Neural crest cell (in vitro differentiated cells): ENCODE measurements at regions not wholly inside any gene's neighbourhood (a gene's known extent, or its start where the extent isn't known, plus 50 kb on each side); places are given as distances from the start of the nearest gene placed in this dataset.

Source experiments
- DNase-seq: peaks from one replicate; pipeline ENCODE4 v3.0.0; 2021; ENCODE audit warnings: low read depth, mixed read lengths, low spot score
- H3K27ac Mint-ChIP-seq: one replicate; pipeline ENCODE4 v1.8.0; 2021; ENCODE audit warnings: mild to moderate bottlenecking, mixed read lengths; ENCODE audit not compliant: unreplicated experiment
- H3K27me3 Mint-ChIP-seq: 2 replicates; pipeline ENCODE4 v1.8.0; 2021; ENCODE audit warnings: low read depth, mild to moderate bottlenecking, mixed read lengths
- H3K36me3 Mint-ChIP-seq: 2 replicates; pipeline ENCODE4 v1.8.0; 2021; ENCODE audit warnings: low read depth, mild to moderate bottlenecking, mixed read lengths
- H3K4me1 Mint-ChIP-seq: 2 replicates; pipeline ENCODE4 v1.8.0; 2021; ENCODE audit warnings: mixed read lengths
- H3K4me3 Mint-ChIP-seq: one replicate; pipeline ENCODE4 v1.8.0; 2021; ENCODE audit warnings: mild to moderate bottlenecking, mixed read lengths
- H3K9me3 Mint-ChIP-seq: 2 replicates; pipeline ENCODE4 v1.8.0; 2021; ENCODE audit warnings: mixed read lengths
- TF ChIP-seq, protein P1 (sequence below): fragments of 200-600 bp; sonication (generic); conservative IDR thresholded peaks from 2 replicates; pipeline ENCODE4 v1.5.0; 2021; ENCODE audit warnings: antibody characterized with exemption, mild to moderate bottlenecking

- DNase-seq: no peak
- Mint-ChIP-seq H3K27me3 (no peaks in the 10 kb centered on the region), H3K9me3 (no peaks in the 10 kb centered on the region), H3K4me3 (no peak overlapping the region), H3K4me1 (no peaks in the 10 kb centered on the region), H3K27ac (no peak overlapping the region), H3K36me3 (no peaks in the 10 kb centered on the region)
- TF ChIP-seq, protein P1, sequence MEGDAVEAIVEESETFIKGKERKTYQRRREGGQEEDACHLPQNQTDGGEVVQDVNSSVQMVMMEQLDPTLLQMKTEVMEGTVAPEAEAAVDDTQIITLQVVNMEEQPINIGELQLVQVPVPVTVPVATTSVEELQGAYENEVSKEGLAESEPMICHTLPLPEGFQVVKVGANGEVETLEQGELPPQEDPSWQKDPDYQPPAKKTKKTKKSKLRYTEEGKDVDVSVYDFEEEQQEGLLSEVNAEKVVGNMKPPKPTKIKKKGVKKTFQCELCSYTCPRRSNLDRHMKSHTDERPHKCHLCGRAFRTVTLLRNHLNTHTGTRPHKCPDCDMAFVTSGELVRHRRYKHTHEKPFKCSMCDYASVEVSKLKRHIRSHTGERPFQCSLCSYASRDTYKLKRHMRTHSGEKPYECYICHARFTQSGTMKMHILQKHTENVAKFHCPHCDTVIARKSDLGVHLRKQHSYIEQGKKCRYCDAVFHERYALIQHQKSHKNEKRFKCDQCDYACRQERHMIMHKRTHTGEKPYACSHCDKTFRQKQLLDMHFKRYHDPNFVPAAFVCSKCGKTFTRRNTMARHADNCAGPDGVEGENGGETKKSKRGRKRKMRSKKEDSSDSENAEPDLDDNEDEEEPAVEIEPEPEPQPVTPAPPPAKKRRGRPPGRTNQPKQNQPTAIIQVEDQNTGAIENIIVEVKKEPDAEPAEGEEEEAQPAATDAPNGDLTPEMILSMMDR: no peak
These were observed 132.4 kb downstream of the DLL1 start for GRCh38 chr6:170158296-170159021.

DNA sequence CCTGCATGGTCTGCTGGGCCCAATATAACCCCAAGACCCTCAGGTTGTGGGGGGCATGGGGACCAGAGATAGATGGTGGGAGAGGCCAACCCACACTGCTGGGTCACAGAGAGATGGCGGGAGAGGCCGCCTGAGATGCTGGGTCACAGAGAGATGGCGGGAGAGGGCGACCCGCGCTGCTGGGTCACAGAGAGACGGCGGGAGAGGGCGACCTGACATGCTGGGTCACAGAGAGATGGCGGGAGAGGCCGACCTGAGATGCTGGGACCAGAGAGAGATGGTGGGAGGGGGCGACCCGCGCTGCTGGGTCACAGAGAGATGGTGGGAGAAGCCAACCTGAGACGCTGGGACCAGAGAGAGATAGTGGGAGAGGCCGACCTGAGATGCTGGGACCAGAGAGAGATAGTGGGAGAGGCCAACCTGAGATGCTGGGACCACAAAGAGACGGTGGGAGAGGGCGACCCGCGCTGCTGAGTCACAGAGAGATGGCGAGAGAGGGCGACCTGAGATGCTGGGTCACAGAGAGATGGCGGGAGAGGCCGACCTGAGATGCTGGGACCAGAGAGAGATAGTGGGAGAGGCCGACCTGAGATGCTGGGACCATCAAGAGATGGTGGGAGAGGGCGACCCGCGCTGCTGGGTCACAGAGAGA is 133.2 kb downstream of the DLL1 start:
- Mint-ChIP-seq H3K4me3 (no peak overlapping the region), H3K27me3 (no peaks in the 10 kb centered on the region), H3K36me3 (no peaks in the 10 kb centered on the region), H3K27ac (no peak overlapping the region), H3K4me1 (peaks cover 7% of the 10 kb centered on the region), H3K9me3 (no peaks in the 10 kb centered on the region)
- DNase-seq: no peak
- TF ChIP-seq, protein P1: no peak

DNA sequence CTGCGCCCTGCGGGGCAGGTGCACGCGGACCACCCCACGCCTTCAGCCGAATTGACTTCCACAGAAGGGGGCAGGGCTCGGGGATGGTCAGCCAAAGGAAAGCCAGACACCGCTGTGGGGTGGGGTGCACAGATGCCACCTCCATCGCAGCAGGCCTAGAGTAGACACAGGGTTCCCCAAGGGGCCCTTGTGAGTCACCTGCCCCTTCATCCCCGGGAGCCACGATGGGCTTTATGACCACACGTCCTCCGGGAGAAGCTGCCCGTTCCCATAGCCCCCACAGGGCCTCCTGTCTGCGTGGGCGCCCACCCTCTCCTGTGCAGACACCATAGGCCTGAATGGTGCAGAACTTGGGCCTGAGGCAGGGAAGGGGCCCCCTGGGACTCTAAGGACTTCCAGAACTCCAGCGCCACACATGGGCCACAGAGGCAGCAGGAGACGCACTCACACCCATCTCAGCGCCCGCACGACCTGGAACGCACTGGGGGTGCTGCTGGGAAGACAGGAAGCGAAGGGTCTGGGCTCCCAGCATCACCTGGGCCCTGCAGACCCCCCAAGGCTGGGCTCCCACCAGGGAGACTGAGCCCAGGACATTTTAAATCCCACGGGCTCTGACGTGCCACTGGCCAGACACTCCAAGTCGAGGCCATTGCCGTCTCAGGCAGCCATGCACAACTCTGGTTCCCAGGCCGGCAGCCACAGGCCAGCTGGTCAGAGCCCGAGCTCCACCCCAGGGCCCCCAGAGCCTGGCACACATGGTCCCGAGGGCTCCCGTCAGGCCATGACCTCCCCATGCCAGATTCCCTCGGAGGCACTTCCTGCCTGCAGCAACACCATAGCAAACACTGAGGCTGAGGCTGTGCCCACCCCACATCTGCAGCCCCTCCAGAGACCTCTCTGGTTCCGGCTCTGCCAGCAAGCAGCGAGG is 134.2 kb downstream of the DLL1 start:
- no peak for DNase-seq
- Mint-ChIP-seq H3K4me1 (peaks cover 17% of the 10 kb centered on the region), H3K36me3 (no peaks in the 10 kb centered on the region), H3K27me3 (peaks cover 3% of the 10 kb centered on the region), H3K27ac (no peak overlapping the region), H3K9me3 (no peaks in the 10 kb centered on the region), H3K4me3 (no peak overlapping the region)
- TF ChIP-seq, protein P1: no peak

GRCh38 chr6:170155464-170156196 is 135.2 kb downstream of the DLL1 start:
- Mint-ChIP-seq H3K4me3 (no peak overlapping the region), H3K27me3 (peaks cover 7% of the 10 kb centered on the region), H3K4me1 (peaks cover 27% of the 10 kb centered on the region), H3K27ac (no peak overlapping the region), H3K9me3 (no peaks in the 10 kb centered on the region), H3K36me3 (no peaks in the 10 kb centered on the region)
- TF ChIP-seq, protein P1: no peak
- no peak for DNase-seq
